HepG2 (cell line): ENCODE measurements at regions not wholly inside any gene's neighbourhood (a gene's known extent, or its start where the extent isn't known, plus 50 kb on each side); places are given as distances from the start of the nearest gene placed in this dataset.

Source experiments
- ATAC-seq: fragments of 200-7000 bp; cut with Tn5 transposase; 3 replicates; pipeline ENCODE4 v1.9.1; 2020; ENCODE audit warnings: mild to moderate bottlenecking, moderate library complexity
- BruUV-seq: library from RNA; stranded (reverse); fragments of 400-500 nt; replicated peaks from 2 replicates; lab custom pipeline; 2021; lab: Mats Ljungman, UMichigan
- CTCF ChIA-PET: fragments of 300-600 bp; formaldehyde crosslinking; extraction: SDS; loops from one replicate; lab custom pipeline; 2021; ENCODE audit warnings: low total read pairs, inconsistent platforms, low intra/inter-chr PET ratio; lab: Yijun Ruan, JAX
- POLR2A ChIA-PET: fragments of 350-600 bp; sonication (Branson Sonifier 250); formaldehyde crosslinking; loops from one replicate; lab custom pipeline; 2020; ENCODE audit warnings: antibody characterized with exemption, inconsistent platforms; lab: Yijun Ruan, JAX
- DNase-seq: peaks from one replicate; pipeline ENCODE4 v3.0.0-alpha.2; 2015; ENCODE audit warnings: low spot score
- FAIRE-seq: peaks from 3 replicates; lab custom pipeline; 2011; peaks lifted over from hg19 to GRCh38; lab: Jason Lieb, UNC
- H2AFZ ChIP-seq: one replicate; pipeline ENCODE4 v1.6.1; 2011; ENCODE audit warnings: low read length, inconsistent platforms
- H3K27ac ChIP-seq: fragments of 300-600 bp; 3 replicates; pipeline ENCODE4 v1.8.0; 2011; ENCODE audit warnings: mixed run types, mild to moderate bottlenecking, mixed read lengths, low read length, inconsistent platforms; ENCODE audit not compliant: insufficient read depth; ENCODE audit errors: extremely low read length
- H3K27me3 ChIP-seq, 2 experiments: fragments of 200-600 bp in 1 of 2; 2 replicates in 1 of 2; 3 replicates in 1 of 2; pipeline versions ENCODE4 v1.6.0 to v1.8.0; 2011; ENCODE audit warnings: low read length in 2 of 2, mild to moderate bottlenecking in 2 of 2, moderate library complexity in 2 of 2, inconsistent platforms in 1 of 2; ENCODE audit not compliant: insufficient read depth in 2 of 2, control insufficient read depth in 1 of 2
- H3K36me3 ChIP-seq, 2 experiments: fragments of 200-600 bp in 1 of 2; replicated peaks in 1 of 2; 2 replicates in 1 of 2; 3 replicates in 1 of 2; pipeline versions ENCODE4 v1.5.1 to v1.8.0; 2011; ENCODE audit warnings: low read length in 2 of 2, inconsistent platforms in 1 of 2; ENCODE audit not compliant: insufficient read depth in 2 of 2, control insufficient read depth in 1 of 2
- H3K4me1 ChIP-seq: 2 replicates; pipeline ENCODE4 v1.5.1; 2012; ENCODE audit warnings: low read length, inconsistent platforms; ENCODE audit not compliant: insufficient read depth
- H3K4me2 ChIP-seq: 2 replicates; pipeline ENCODE4 v1.6.0; 2011; ENCODE audit warnings: low read depth, low read length, inconsistent platforms
- H3K4me3 ChIP-seq, 3 experiments: fragments of 200-600 bp in 1 of 3; sonication (generic), shearing (Covaris generic) in 1 of 3; replicated peaks in 1 of 3; 2 replicates each; pipeline ENCODE4 v1.5.1; 2011 to 2016; ENCODE audit warnings: low read length in 3 of 3, inconsistent platforms in 2 of 3, low read depth in 2 of 3, mild to moderate bottlenecking in 2 of 3, control low read depth in 1 of 3, mixed read lengths in 1 of 3; ENCODE audit not compliant: insufficient read depth in 1 of 3
- H3K79me2 ChIP-seq: one replicate; pipeline ENCODE4 v1.6.1; 2011; ENCODE audit warnings: low read length, inconsistent platforms; ENCODE audit not compliant: insufficient read depth
- H3K9ac ChIP-seq: 2 replicates; pipeline ENCODE4 v1.6.0; 2011; ENCODE audit warnings: mild to moderate bottlenecking, low read depth, low read length, inconsistent platforms; ENCODE audit not compliant: insufficient read depth
- H3K9me3 ChIP-seq: 2 replicates; pipeline ENCODE4 v1.5.1; 2012; ENCODE audit warnings: mild to moderate bottlenecking, low read length
- H4K20me1 ChIP-seq: 2 replicates; pipeline ENCODE4 v1.6.0; 2011; ENCODE audit warnings: inconsistent platforms, mild to moderate bottlenecking, low read length, moderate library complexity; ENCODE audit not compliant: insufficient read depth
- BCL6 ChIP-seq: IDR thresholded peaks from 2 replicates; pipeline ENCODE4 v1.6.1; 2016; ENCODE audit warnings: missing genetic modification reagents, missing compliant biosample characterization
- PHB2 ChIP-seq: fragments of 450-650 bp; IDR thresholded peaks from 2 replicates; pipeline ENCODE4 v1.6.1; 2018; ENCODE audit not compliant: partially characterized antibody
- SMC3 ChIP-seq: IDR thresholded peaks from 2 replicates; pipeline ENCODE4 v1.6.1; 2011; ENCODE audit warnings: low read length, improper control_type of control experiment
- SOX13 ChIP-seq, 3 experiments: fragments of 450-650 bp in 1 of 3; sonication (generic) in 1 of 3; formaldehyde crosslinking in 1 of 3; IDR thresholded peaks in 2 of 3; conservative IDR thresholded peaks in 1 of 3; 2 replicates each; pipeline versions ENCODE4 v1.5.0 to v1.6.1; 2016 to 2020; ENCODE audit warnings: antibody characterized with exemption in 1 of 3, mild to moderate bottlenecking in 1 of 3, missing compliant biosample characterization in 1 of 3, missing genetic modification reagents in 1 of 3, moderate library complexity in 1 of 3
- TCF12 ChIP-seq, 2 experiments: fragments of 450-650 bp in 1 of 2; sonication (generic) in 1 of 2; formaldehyde crosslinking in 1 of 2; IDR thresholded peaks; 2 replicates each; pipeline versions ENCODE4 v1.6.1 to v1.8.0; 2017 to 2022; ENCODE audit warnings: antibody characterized with exemption in 1 of 2, mild to moderate bottlenecking in 1 of 2, missing genetic modification reagents in 1 of 2, moderate library complexity in 1 of 2
- ZC3H4 ChIP-seq: sonication (generic); formaldehyde crosslinking; IDR thresholded peaks from 2 replicates; pipeline ENCODE4 v1.4.0; 2020; ENCODE audit warnings: missing genetic modification reagents, borderline replicate concordance
- ZMYM3 ChIP-seq: sonication (generic); formaldehyde crosslinking; IDR thresholded peaks from 2 replicates; pipeline ENCODE4 v1.5.1; 2020; ENCODE audit warnings: mild to moderate bottlenecking, missing genetic modification reagents
- ZNF367 ChIP-seq: sonication (generic); formaldehyde crosslinking; IDR thresholded peaks from 2 replicates; pipeline ENCODE4 v1.4.0; 2020; ENCODE audit warnings: missing genetic modification reagents, borderline replicate concordance
- ZNF430 ChIP-seq: sonication (generic); formaldehyde crosslinking; IDR thresholded peaks from 2 replicates; pipeline ENCODE4 v1.9.0; 2021; ENCODE audit warnings: mild to moderate bottlenecking, missing genetic modification reagents
- ZNF446 ChIP-seq: sonication (generic); formaldehyde crosslinking; IDR thresholded peaks from 2 replicates; pipeline ENCODE4 v1.5.0; 2020; ENCODE audit warnings: mild to moderate bottlenecking, missing genetic modification reagents
- ZNF75D ChIP-seq: sonication (generic); formaldehyde crosslinking; IDR thresholded peaks from 2 replicates; pipeline ENCODE4 v1.8.1; 2023; ENCODE audit warnings: missing genetic modification reagents, mild to moderate bottlenecking, borderline replicate concordance
- ZNF773 ChIP-seq: sonication (generic); formaldehyde crosslinking; IDR thresholded peaks from 2 replicates; pipeline ENCODE4 v1.4.0; 2020; ENCODE audit warnings: missing genetic modification reagents, borderline replicate concordance
- WGBS: methylation state at CpG from one replicate; pipeline ENCODE4 v1.1.6; 2017; ENCODE audit warnings: low lambda C conversion rate; 5-methylcytosine and 5-hydroxymethylcytosine counted together
- in situ Hi-C: cut with HindIII; loops from 2 replicates; pipeline ENCODE4 v1.10.0; 2017; ENCODE audit warnings: low pct_unique_long_range_greater_than_20kb; ENCODE audit not compliant: extremely low pct_ligation_motif_present
- intact Hi-C: fragments of 100-400 bp; cut with micrococcal nuclease; formaldehyde crosslinking; loops from one replicate; pipeline ENCODE4 v1.10.0; 2022; ENCODE audit not compliant: unreplicated experiment
- TF ChIP-seq, protein P1 (sequence below): sonication (generic); formaldehyde crosslinking; IDR thresholded peaks from 2 replicates; pipeline ENCODE4 v1.4.0; 2020; ENCODE audit warnings: mild to moderate bottlenecking, missing genetic modification reagents
- TF ChIP-seq, protein P2 (sequence below): sonication (generic); formaldehyde crosslinking; IDR thresholded peaks from 2 replicates; pipeline ENCODE4 v1.4.0; 2020; ENCODE audit warnings: missing genetic modification reagents, low read depth, mild to moderate bottlenecking, borderline replicate concordance
- TF ChIP-seq, protein P3 (sequence below): sonication (generic); formaldehyde crosslinking; conservative IDR thresholded peaks from 2 replicates; pipeline ENCODE4 v1.8.0; 2022; ENCODE audit warnings: mild to moderate bottlenecking, moderate library complexity, missing genetic modification reagents

DNA sequence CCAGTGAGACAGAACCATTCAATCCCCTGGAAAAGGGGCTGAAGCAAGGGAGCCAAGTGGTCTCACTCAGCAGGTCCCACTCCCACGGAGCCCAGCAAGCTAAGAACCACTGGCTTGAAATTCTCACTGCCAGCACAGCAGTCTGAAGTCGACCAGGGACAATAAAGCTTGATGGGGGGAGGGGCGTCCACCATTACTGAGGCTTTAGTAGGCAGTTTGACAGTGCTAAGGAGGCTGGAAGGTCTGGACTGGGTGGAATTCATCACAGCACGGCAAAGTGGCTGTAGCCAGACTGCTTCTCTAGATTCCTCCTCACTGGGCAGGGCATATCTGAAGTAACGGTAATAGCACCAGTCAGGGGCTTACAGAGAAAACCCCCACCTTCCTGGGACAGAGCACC, 105.4 kb upstream of the GORAB start:
- CTCF ChIA-PET, result no interaction called here

More for the DNA sequence above, 105.4 kb upstream of the GORAB start:
- no peaks in the 10 kb centered on the region for H3K9me3 ChIP-seq
- H3K36me3 ChIP-seq, result no peaks in the 10 kb centered on the region
- no peaks in the 10 kb centered on the region for H4K20me1 ChIP-seq
- POLR2A ChIA-PET, result no interaction called here
- FAIRE-seq, result no peak
- H3K4me2 ChIP-seq, result no peak overlapping the region
- in situ Hi-C loops, result no loop called here
- TF ChIP-seq SOX13 (IDR thresholded peaks at IDR 0.05), result no peak
- TF ChIP-seq SOX13 (CRISPR knock-in tag; conservative IDR thresholded peaks at IDR 0.05 in 1 of 2, IDR thresholded peaks at IDR 0.05 in 1 of 2), result no peak
- TF ChIP-seq ZNF75D (CRISPR knock-in tag), result no peak
- no peak for TF ChIP-seq ZNF446 (CRISPR knock-in tag)
- TF ChIP-seq ZNF367 (CRISPR knock-in tag), result no peak
- no peak for TF ChIP-seq ZNF773
- TF ChIP-seq PHB2, result no peak
- TF ChIP-seq, protein P1, sequence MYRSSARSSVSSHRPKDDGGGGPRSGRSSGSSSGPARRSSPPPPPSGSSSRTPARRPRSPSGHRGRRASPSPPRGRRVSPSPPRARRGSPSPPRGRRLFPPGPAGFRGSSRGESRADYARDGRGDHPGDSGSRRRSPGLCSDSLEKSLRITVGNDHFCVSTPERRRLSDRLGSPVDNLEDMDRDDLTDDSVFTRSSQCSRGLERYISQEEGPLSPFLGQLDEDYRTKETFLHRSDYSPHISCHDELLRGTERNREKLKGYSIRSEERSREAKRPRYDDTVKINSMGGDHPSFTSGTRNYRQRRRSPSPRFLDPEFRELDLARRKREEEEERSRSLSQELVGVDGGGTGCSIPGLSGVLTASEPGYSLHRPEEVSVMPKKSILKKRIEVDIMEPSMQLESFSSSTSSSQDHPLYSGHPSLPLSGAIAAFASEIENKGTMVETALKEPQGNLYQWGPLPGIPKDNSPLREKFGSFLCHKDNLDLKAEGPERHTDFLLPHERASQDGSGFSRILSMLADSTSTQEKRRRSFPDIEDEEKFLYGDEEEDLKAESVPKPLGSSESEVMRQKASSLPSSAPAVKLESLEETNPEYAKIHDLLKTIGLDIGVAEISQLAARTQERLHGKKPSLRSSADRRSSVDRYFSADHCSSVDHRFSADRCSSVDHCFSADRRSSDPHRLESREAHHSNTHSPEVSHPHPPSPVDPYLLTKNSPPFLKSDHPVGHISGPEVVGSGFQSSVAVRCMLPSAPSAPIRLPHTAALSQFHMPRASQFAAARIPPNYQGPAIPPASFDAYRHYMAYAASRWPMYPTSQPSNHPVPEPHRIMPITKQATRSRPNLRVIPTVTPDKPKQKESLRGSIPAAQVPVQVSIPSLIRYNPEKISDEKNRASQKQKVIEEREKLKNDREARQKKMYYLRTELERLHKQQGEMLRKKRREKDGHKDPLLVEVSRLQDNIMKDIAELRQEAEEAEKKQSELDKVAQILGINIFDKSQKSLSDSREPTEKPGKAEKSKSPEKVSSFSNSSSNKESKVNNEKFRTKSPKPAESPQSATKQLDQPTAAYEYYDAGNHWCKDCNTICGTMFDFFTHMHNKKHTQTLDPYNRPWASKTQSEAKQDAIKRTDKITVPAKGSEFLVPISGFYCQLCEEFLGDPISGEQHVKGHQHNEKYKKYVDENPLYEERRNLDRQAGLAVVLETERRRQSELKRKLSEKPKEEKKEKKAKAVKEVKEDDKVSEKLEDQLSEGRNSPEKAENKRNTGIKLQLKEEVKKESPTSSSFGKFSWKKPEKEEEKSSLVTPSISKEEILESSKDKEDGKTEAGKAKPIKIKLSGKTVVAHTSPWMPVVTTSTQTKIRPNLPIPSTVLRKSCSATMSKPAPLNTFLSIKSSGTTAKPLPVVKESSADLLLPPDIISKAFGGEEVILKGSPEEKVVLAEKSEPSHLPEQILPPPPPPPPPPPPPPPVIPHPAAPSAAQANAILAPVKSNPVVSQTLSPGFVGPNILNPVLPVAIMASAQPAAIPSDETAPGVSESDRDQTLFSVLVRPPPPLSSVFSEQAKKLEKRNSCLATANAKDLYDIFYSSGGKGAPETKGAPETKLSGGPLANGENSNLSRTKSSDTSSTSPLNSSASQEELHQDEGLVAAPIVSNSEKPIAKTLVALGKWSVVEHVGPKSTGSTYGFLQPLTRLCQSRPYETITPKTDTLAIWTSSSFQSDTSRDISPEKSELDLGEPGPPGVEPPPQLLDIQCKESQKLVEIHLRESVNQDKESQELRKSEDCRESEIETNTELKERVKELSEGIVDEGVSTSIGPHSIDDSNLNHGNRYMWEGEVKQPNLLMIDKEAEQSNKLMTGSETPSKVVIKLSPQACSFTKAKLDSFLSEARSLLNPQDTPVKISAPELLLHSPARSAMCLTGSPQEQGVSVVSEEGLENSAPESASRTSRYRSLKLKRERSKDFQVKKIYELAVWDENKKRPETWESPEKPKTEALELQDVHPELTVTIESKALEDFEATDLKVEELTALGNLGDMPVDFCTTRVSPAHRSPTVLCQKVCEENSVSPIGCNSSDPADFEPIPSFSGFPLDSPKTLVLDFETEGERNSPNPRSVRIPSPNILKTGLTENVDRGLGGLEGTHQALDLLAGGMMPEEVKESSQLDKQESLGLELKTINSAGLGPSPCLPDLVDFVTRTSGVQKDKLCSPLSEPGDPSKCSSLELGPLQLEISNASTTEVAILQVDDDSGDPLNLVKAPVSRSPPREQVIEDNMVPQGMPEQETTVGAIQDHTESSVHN (CRISPR knock-in tag), result no peak
- TF ChIP-seq ZC3H4 (CRISPR knock-in tag), result no peak
- TF ChIP-seq, protein P2, sequence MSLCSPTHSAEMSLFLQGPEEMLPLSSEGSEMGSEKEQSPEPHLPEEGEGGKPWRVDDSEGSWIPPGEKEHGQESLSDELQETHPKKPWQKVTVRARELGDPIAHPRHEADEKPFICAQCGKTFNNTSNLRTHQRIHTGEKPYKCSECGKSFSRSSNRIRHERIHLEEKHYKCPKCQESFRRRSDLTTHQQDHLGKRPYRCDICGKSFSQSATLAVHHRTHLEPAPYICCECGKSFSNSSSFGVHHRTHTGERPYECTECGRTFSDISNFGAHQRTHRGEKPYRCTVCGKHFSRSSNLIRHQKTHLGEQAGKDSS (CRISPR knock-in tag), result no peak
- TF ChIP-seq TCF12 (IDR thresholded peaks at IDR 0.05), result no peak
- TF ChIP-seq TCF12 (CRISPR knock-in tag; IDR thresholded peaks at IDR 0.05), result no peak
- TF ChIP-seq SMC3, result no peak
- TF ChIP-seq ZNF430 (CRISPR knock-in tag), result no peak
- no peak for TF ChIP-seq BCL6 (CRISPR knock-in tag)
- TF ChIP-seq, protein P3, sequence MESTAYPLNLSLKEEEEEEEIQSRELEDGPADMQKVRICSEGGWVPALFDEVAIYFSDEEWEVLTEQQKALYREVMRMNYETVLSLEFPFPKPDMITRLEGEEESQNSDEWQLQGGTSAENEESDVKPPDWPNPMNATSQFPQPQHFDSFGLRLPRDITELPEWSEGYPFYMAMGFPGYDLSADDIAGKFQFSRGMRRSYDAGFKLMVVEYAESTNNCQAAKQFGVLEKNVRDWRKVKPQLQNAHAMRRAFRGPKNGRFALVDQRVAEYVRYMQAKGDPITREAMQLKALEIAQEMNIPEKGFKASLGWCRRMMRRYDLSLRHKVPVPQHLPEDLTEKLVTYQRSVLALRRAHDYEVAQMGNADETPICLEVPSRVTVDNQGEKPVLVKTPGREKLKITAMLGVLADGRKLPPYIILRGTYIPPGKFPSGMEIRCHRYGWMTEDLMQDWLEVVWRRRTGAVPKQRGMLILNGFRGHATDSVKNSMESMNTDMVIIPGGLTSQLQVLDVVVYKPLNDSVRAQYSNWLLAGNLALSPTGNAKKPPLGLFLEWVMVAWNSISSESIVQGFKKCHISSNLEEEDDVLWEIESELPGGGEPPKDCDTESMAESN, result no peak
- TF ChIP-seq ZMYM3 (CRISPR knock-in tag), result no peak
- H3K9ac ChIP-seq, result no peak overlapping the region
- WGBS, result 0% methylated on average over 3 of the region's 5 CpGs
- no peak overlapping the region for H3K4me3 ChIP-seq
- intact Hi-C loops, result no loop called here
- no peak for ATAC-seq
- H3K4me1 ChIP-seq, result no peaks in the 10 kb centered on the region
- no peak for DNase-seq
- no TSS peak for BruUV-seq
- H3K79me2 ChIP-seq, result no peaks in the 10 kb centered on the region
- no peaks in the 10 kb centered on the region for H3K27me3 ChIP-seq
- no peak overlapping the region for H2AFZ ChIP-seq
- no peak overlapping the region for H3K27ac ChIP-seq
